ENCODE measurements at regions not wholly inside any gene's neighbourhood (a gene's known extent, or its start where the extent isn't known, plus 50 kb on each side); places are given as distances from the start of the nearest gene placed in this dataset.

- DNase-seq, result no peak
Measured at GRCh38 chr2:48145845-48146452, 168.5 kb upstream of the FOXN2 start.

DNA sequence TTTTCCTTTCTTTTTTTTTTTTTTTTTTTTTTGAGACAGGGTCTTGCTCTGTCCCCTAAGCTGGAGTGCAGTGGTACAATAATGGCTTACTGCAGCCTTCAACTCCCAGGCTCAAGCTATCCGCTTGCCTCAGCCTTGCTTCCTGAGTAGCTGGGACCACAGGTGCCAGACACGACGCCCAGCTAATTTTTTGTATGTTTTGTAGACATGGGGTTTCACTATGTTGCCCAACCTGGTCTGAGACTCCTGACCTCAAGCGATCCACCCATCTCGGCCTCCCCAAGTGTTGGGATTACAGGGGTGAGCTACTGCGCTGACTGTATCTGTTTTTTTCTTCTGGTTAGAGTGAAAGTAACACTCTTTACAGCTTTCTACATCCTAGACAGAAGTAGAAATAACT, 167.9 kb upstream of the FOXN2 start:
- peak; percentile 22 for DNase-seq

DNA sequence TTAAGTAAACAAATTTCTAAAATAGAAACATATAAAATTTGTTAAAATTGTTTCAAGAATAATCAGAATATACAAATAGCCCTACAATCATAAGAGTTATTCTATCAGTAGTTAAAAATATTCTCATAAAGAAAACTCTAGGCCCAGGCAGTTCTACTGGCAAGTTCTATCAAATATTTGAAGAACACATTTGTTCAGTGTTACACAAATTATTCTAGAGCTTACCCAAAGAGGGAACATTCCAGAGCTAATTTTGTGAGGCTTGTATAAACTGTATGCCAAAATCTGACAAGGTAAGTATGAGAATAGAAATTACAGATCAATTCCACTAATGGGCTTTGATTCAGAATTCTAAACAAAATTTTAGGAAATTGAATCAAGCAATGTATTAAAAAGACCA, 166.8 kb upstream of the FOXN2 start:
- no peak for DNase-seq

DNA sequence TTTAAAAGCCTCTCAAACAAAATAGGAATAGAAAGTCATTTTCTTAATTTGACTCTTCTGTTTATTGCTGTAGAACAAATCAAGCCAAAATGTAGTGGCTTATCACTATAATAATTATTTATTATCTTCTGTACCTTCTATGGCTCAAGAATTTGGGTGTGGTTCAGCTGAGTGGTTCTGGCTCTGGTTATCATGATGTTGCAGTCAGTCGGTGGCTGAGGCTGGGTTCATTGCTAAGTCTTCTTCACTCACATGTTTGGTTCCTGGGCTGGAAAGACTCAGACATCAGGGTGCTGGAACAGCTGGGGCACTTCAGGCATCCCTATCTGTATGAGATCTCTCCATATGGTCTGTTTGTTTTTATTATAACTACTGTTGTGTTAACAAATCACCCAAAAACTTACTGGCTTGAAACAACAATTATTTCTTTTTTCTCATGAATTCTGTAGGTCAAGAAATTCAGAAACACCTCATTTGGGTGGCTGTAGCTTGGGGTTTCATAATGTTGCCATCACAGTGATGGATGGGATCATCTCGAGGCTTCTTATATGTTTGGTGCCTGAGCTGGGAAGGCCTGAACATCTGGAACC, 165.5 kb upstream of the FOXN2 start:
- no peak for DNase-seq

DNA sequence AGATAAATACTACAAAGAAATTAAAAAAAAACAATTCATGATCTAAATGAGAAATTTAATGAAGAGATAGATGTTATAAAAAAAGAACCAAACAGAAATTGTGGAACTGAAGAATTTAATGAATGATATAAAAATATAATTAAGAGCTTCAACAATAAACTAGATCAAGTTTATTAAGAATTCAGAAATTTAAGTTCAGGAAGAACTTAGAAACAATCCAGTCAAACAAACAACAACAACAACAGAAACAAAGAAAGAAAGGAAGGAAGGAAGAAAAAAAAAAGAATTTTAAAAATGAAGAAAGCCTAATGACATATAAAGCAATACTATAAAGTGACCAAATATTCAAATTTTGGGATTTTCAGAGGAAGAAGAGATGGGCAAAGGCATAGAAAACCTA, 157.3 kb upstream of the FOXN2 start:
- no peak for DNase-seq

DNA sequence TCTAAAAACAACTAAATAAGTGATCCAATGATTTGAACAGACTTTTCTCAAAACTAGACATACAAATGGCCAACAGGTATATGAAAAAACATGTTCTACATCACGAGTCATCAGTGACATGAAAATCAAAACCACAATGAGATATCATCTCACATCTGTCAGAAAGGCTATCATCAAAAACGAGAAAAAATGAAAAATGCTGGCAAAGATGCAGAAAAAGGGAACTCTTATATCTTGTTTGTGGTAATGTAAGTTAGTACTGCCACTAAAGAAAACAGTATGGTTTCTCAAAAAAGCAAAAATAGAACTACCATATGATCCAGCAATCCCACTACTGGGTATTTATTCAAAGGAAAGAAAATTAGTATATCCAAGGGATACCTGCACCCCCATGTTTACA, 152.9 kb upstream of the FOXN2 start:
- DNase-seq, result no peak

DNA sequence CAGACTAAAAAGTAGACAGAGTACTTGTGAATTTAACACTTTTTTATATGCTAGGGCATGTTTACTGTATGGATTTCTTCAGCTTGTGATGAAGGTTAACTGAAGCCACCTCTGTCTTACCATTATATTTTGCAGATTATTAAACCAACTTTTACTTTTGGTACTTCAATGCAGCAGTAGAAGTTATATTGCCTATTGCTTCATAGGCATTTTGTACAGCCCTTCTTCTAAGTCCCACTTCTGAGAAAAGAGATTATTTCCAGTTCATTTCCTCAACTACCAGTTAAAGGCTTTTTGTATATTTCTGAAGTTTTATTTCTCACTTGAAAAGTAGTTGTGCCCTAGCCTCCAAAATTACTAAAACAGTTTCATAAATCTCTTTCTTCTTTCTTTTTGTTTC, 151.7 kb upstream of the FOXN2 start:
- DNase-seq, result no peak

DNA sequence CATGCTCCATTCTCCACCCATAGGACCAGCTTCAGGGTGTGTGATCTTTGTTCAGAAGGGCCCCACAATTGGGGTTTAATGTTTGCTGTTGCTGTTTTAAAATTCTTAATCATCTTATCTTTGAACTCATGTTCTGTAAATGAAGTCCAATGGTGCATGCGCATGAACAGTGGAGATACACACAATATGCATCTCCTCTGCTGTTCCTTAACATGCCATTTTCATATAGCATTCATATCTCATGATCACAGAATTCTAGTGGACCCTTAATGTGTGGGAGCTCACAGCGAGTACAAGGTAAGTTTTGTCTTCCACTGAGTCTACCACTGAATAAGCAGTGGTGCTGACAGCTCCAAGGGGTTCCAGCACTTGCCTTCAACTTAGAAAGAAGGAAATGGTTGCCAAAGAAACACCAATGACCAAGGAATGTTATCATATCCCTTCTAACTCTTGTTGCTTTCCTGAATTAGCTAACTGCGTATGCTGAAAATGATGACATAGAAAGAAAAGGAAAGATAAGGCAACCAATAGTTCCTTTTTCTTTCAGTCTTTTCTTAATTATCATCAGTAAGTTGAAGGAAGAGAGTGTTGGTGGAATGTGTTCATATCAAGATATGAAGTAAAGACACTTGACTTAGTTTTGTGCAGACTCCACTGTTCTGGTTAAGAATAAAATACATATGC, 149.3 kb upstream of the FOXN2 start:
- DNase-seq, result no peak

GRCh38 chr2:48169141-48169592, 145.3 kb upstream of the FOXN2 start:
- DNase-seq, result no peak

DNA sequence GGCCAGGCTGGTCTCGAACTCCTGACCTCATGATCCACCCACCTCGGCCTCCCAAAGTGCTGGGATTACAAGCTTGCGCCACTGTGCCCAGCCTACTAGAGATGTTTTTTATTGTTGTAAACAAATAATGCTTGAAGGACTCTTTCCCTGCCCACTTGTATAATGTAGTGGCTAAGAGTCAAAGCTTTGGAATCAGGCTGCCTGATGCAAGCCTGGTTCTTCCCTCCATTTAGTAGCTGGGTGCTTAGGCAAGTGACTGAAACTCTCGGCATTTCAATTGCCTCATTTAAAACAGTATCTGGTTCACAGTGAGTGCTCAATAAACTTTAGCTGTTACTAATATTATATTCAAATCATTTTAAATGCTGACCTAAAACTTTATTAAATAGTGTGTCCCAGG, 144.2 kb upstream of the FOXN2 start:
- DNase-seq, result no peak

GRCh38 chr2:48173141-48173540, 141.3 kb upstream of the FOXN2 start:
- DNase-seq, result no peak

- no peak for DNase-seq
Measured at GRCh38 chr2:48174503-48174902, 140.0 kb upstream of the FOXN2 start.

- no peak for DNase-seq
Measured at GRCh38 chr2:48175254-48175653, 139.2 kb upstream of the FOXN2 start.

DNA sequence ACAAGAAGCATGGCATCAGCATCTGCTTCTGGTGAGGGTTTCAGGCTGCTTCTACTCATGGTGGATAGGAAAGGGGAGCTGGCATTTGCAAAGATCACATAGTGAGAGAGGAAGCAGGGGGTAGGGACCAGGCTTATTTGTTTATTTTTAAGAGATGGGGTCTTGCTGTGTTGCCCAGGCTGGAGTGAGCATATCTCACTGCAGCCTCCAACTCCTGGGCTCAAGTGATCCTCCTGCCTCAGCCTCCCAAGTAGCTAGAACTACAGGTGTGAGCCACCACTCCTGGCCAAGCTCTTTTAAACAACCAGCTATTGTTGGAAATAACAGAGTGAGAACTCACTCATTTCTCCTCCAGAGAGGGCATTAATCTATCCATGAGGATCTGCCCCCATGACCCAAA, 138.8 kb upstream of the FOXN2 start:
- no peak for DNase-seq

DNA sequence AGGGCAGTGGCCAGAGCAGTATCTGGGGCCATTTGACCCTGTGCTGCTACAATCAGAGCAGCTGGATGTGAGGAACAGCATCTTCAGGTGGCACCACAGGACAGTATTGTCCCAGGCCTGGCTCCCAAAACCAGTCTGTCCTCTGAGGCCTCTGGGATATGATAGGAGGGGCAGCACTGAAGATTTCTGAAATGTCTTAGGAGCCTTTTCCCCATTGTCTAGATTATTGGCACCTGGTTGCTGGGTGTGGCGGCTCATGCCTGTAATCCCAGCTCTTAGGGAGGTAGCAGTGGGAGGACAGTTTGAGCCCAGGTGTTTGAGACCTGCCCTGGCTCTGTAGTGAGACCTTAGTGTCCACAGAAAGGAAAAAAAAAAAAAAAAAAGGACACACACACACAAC, 137.6 kb upstream of the FOXN2 start:
- no peak for DNase-seq

DNA sequence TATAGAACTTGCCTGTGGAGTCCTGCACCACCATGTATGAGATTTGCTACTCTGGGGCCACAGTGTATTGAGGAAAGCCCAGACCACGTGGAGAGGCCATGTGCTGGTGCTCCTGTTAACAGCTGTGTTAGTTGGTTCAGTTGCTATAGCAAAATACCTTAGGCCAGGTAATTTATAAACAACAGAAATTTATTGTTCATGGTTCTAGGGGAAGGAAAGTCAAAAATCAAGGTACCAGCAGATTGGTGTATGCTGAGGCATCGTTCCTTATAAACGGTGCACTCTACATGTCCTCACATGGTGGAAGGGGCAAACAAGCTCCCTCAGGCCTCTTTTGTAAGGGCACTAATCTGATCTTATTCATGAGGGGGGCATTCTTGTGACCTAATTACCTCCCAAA, 135.9 kb upstream of the FOXN2 start:
- DNase-seq, result no peak

GRCh38 chr2:48180557-48180956, 133.9 kb upstream of the FOXN2 start:
- DNase-seq, result no peak

DNA sequence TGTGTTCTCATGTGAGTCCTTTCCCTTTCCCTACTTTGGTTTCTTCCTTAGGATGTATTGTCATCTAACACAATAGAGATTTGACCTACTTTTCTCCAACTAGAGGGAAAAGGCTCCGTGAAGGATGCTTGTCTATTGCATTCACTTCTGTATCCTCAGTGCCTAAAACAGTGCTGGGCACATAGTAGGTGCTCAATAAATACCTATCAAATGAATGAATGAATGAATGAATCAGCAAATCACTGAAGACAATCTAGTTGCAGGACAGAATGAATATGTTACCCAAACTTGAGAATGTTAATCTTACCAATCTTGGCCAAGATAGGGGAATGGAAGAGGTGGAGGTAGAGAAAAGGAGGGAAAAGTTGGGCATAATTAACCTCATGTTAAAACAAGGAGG, 131.2 kb upstream of the FOXN2 start:
- no peak for DNase-seq

- DNase-seq, result no peak
Measured at GRCh38 chr2:48183991-48184390, 130.5 kb upstream of the FOXN2 start.

- no peak for DNase-seq
Measured at GRCh38 chr2:48187503-48187902, 127.0 kb upstream of the FOXN2 start.

GRCh38 chr2:48189552-48190228, 124.8 kb upstream of the FOXN2 start:
- DNase-seq, result peak; percentile 51

GRCh38 chr2:48190230-48190629, 124.3 kb upstream of the FOXN2 start:
- DNase-seq, result no peak

DNA sequence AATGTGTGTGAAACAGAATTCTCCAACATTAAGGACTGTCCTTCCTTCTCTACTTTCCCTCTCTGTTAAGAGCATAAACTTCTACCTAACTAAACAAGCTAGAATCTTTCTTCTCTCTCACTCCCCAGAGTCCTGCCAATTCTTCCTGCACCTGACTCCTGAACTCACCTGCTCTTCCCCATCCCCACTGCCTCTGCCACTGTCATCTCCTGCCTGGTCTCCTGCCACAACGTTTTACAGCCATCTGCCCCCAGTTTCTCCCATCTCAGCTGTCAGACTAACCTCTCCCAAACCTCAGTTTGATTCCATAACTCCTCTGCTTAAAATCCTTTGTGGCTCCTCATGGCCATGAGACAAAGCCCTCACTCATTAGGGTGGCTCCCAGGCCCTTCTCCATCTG, 119.8 kb upstream of the FOXN2 start:
- no peak for DNase-seq

DNA sequence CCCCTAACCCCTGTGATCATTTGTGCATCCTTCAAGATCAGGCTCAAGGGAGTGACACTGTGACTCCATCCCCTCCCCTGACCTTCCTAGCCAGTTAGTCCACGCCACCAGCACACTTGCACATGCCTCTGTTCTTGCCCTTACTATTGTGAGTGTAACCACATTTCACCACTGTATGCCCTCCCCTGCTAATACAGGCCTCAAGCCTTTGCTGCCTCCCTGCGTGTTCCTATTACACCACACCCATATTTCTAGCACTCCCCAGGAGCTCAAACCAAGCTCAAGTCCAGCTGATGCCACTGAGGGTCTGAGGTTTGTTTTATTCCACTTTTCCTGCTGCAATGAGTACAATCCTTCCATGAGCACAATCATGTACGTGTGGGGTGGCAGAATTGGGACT, 119.3 kb upstream of the FOXN2 start:
- DNase-seq, result no peak
